ENCODE measurements at regions not wholly inside any gene's neighbourhood (a gene's known extent, or its start where the extent isn't known, plus 50 kb on each side); places are given as distances from the start of the nearest gene placed in this dataset.

DNA sequence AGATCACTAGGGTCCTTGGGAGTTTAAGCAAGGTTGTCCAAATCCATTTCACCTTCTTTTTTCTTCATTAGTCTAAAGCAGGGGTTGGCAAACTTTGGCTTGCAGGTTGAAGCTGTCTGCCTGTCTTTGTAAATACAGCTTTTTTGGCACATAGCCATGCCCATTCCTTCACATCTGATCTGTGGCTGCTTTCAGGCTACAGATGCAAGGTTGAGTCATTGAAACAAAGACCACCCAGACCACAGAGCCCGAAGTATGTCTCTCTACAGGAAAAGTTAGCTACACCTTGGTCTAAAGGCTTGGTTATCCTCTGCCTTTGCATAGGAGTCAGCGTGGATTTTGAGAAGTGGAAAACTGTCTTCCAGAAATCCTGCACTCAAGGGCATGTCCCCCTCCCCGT is 238.1 kb upstream of the STS start:
- Histone ChIP-seq H3K9me3 (ENCODE audit: insufficient read depth, low read depth, low read length) (no peaks in the 10 kb centered on the region), H4K91ac (ENCODE audit: low read depth, low read length) (no peak overlapping the region), H3K4me2 (ENCODE audit: low read length) (no peak overlapping the region), H2AK5ac (ENCODE audit: low read length) (no peak overlapping the region), H3K4me3 (ENCODE audit: low read depth, low read length) (no peak overlapping the region), H3K18ac (ENCODE audit: low read length) (no peak overlapping the region), H3K79me2 (ENCODE audit: control insufficient read depth, insufficient read depth, low read length, poor library complexity) (no peaks in the 10 kb centered on the region), H2AFZ (ENCODE audit: insufficient read depth, low read length, poor library complexity) (no peak overlapping the region), H4K8ac (ENCODE audit: low read depth, low read length) (no peak overlapping the region), H3K27ac (ENCODE audit: low read depth, low read length) (no peak overlapping the region), H2BK12ac (ENCODE audit: low read length) (no peak overlapping the region), H3K4me1 (ENCODE audit: control insufficient read depth in 1 of 2, insufficient read depth in 2 of 2, low read length in 2 of 2) (peaks cover 0 to under 1% of the 10 kb centered on the region in 2 experiments), H3K14ac (ENCODE audit: low read length) (no peak overlapping the region), H4K12ac (ENCODE audit: low read depth, low read length) (no peak overlapping the region), H3K36me3 (ENCODE audit: control insufficient read depth in 1 of 2, insufficient read depth in 2 of 2, low read length in 2 of 2) (no peaks in the 10 kb centered on the region), H2BK120ac (ENCODE audit: insufficient read depth, low read length, poor library complexity) (no peak overlapping the region), H3K23ac (ENCODE audit: low read length) (no peak overlapping the region), H3K79me1 (ENCODE audit: low read length) (no peaks in the 10 kb centered on the region), H2BK5ac (ENCODE audit: low read depth, low read length, poor library complexity) (no peak overlapping the region), H3K4ac (ENCODE audit: low read depth, low read length) (no peak overlapping the region), H3K27me3 (ENCODE audit: insufficient read depth, low read length) (no peaks in the 10 kb centered on the region), H3K9ac (ENCODE audit: low read length) (no peak overlapping the region)
- no peak for DNase-seq
- no CpG with 5 or more reads among the region's 3 CpGs for WGBS (ENCODE audit: extremely low coverage, insufficient coverage, insufficient read length)

- no peak overlapping the region for H2BK120ac ChIP-seq (ENCODE audit: insufficient read depth, low read length, poor library complexity)
- H3K9me3 ChIP-seq (ENCODE audit: insufficient read depth, low read depth, low read length): no peaks in the 10 kb centered on the region
- H4K12ac ChIP-seq (ENCODE audit: low read depth, low read length): no peak overlapping the region
- H3K14ac ChIP-seq (ENCODE audit: low read length): no peak overlapping the region
- no peak overlapping the region for H2BK12ac ChIP-seq (ENCODE audit: low read length)
- H3K4ac ChIP-seq (ENCODE audit: low read depth, low read length): no peak overlapping the region
- no peak overlapping the region for H2AK5ac ChIP-seq (ENCODE audit: low read length)
- no peak overlapping the region for H4K91ac ChIP-seq (ENCODE audit: low read depth, low read length)
- no peaks in the 10 kb centered on the region for H3K27me3 ChIP-seq (ENCODE audit: insufficient read depth, low read length)
- H2BK5ac ChIP-seq (ENCODE audit: low read depth, low read length, poor library complexity): no peak overlapping the region
- no peak overlapping the region for H2AFZ ChIP-seq (ENCODE audit: insufficient read depth, low read length, poor library complexity)
- no peak overlapping the region for H3K18ac ChIP-seq (ENCODE audit: low read length)
- no peak overlapping the region for H3K9ac ChIP-seq (ENCODE audit: low read length)
- H3K23ac ChIP-seq (ENCODE audit: low read length): no peak overlapping the region
- no peaks in the 10 kb centered on the region for H3K36me3 ChIP-seq (ENCODE audit: control insufficient read depth in 1 of 2, insufficient read depth in 2 of 2, low read length in 2 of 2)
- no peaks in the 10 kb centered on the region for H3K79me2 ChIP-seq (ENCODE audit: control insufficient read depth, insufficient read depth, low read length, poor library complexity)
- peaks cover 3% of the 10 kb centered on the region in 2 experiments for H3K4me1 ChIP-seq (ENCODE audit: control insufficient read depth in 1 of 2, insufficient read depth in 2 of 2, low read length in 2 of 2)
- H3K4me2 ChIP-seq (ENCODE audit: low read length): no peak overlapping the region
- no peak overlapping the region for H4K8ac ChIP-seq (ENCODE audit: low read depth, low read length)
- H3K27ac ChIP-seq (ENCODE audit: low read depth, low read length): no peak overlapping the region
- H3K4me3 ChIP-seq (ENCODE audit: low read depth, low read length): no peak overlapping the region
- WGBS (ENCODE audit: extremely low coverage, insufficient coverage, insufficient read length): no CpG with 5 or more reads among the region's 1 CpG
- no peak for DNase-seq
- H3K79me1 ChIP-seq (ENCODE audit: low read length): peaks cover 2% of the 10 kb centered on the region
These were observed 240.9 kb upstream of the STS start for GRCh38 chrX:6906608-6907007.

GRCh38 chrX:6904156-6904555 is 243.4 kb upstream of the STS start:
- peaks cover 3% of the 10 kb centered on the region in 2 experiments for H3K4me1 ChIP-seq (ENCODE audit: control insufficient read depth in 1 of 2, insufficient read depth in 2 of 2, low read length in 2 of 2)
- H3K27me3 ChIP-seq (ENCODE audit: insufficient read depth, low read length): no peaks in the 10 kb centered on the region
- no CpG with 5 or more reads among the region's 5 CpGs for WGBS (ENCODE audit: extremely low coverage, insufficient coverage, insufficient read length)
- no peaks in the 10 kb centered on the region for H3K9me3 ChIP-seq (ENCODE audit: insufficient read depth, low read depth, low read length)
- H3K4ac ChIP-seq (ENCODE audit: low read depth, low read length): no peak overlapping the region
- H3K4me3 ChIP-seq (ENCODE audit: low read depth, low read length): no peak overlapping the region
- no peak overlapping the region for H2AFZ ChIP-seq (ENCODE audit: insufficient read depth, low read length, poor library complexity)
- H3K79me2 ChIP-seq (ENCODE audit: control insufficient read depth, insufficient read depth, low read length, poor library complexity): no peaks in the 10 kb centered on the region
- H3K79me1 ChIP-seq (ENCODE audit: low read length): peaks cover 2% of the 10 kb centered on the region
- H3K36me3 ChIP-seq (ENCODE audit: control insufficient read depth in 1 of 2, insufficient read depth in 2 of 2, low read length in 2 of 2): no peaks in the 10 kb centered on the region
- no peak overlapping the region for H3K9ac ChIP-seq (ENCODE audit: low read length)
- H2BK12ac ChIP-seq (ENCODE audit: low read length): peak overlapping the region; percentile 50
- no peak overlapping the region for H4K8ac ChIP-seq (ENCODE audit: low read depth, low read length)
- no peak overlapping the region for H3K18ac ChIP-seq (ENCODE audit: low read length)
- H3K27ac ChIP-seq (ENCODE audit: low read depth, low read length): no peak overlapping the region
- H3K4me2 ChIP-seq (ENCODE audit: low read length): no peak overlapping the region
- H3K23ac ChIP-seq (ENCODE audit: low read length): no peak overlapping the region
- no peak for DNase-seq
- no peak overlapping the region for H4K12ac ChIP-seq (ENCODE audit: low read depth, low read length)
- no peak overlapping the region for H3K14ac ChIP-seq (ENCODE audit: low read length)
- H2BK5ac ChIP-seq (ENCODE audit: low read depth, low read length, poor library complexity): no peak overlapping the region
- no peak overlapping the region for H2BK120ac ChIP-seq (ENCODE audit: insufficient read depth, low read length, poor library complexity)
- H4K91ac ChIP-seq (ENCODE audit: low read depth, low read length): peak overlapping the region; percentile 14
- H2AK5ac ChIP-seq (ENCODE audit: low read length): peak overlapping the region; percentile 35

DNA sequence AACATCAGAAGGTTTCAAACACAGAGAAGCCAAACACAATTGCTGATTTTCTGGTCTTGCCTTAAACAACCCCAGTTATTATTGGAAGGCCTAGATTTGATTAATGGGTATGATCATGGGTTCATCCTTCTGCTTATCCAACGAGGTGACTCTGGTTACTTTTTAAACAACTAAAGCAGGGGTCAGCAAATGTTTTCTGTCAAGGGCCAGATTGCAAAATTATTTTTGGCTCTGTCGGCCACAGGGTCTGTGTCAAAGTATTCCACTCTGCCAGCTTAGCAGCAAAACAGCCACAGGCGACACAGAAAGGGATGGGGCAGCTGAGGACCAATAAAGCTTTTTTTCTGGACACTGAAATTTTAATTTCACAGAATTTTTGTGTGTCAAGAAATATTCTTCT is 249.1 kb upstream of the STS start:
- no peak overlapping the region for H2BK5ac ChIP-seq (ENCODE audit: low read depth, low read length, poor library complexity)
- no CpG with 5 or more reads among the region's 3 CpGs for WGBS (ENCODE audit: extremely low coverage, insufficient coverage, insufficient read length)
- no peak overlapping the region for H4K8ac ChIP-seq (ENCODE audit: low read depth, low read length)
- peaks cover 2% of the 10 kb centered on the region for H3K79me1 ChIP-seq (ENCODE audit: low read length)
- H3K9ac ChIP-seq (ENCODE audit: low read length): no peak overlapping the region
- no peak overlapping the region for H3K27ac ChIP-seq (ENCODE audit: low read depth, low read length)
- no peak overlapping the region for H3K4me3 ChIP-seq (ENCODE audit: low read depth, low read length)
- no peak overlapping the region for H2AFZ ChIP-seq (ENCODE audit: insufficient read depth, low read length, poor library complexity)
- H2AK5ac ChIP-seq (ENCODE audit: low read length): no peak overlapping the region
- no peak overlapping the region for H4K12ac ChIP-seq (ENCODE audit: low read depth, low read length)
- no peak overlapping the region for H4K91ac ChIP-seq (ENCODE audit: low read depth, low read length)
- no peaks in the 10 kb centered on the region for H3K27me3 ChIP-seq (ENCODE audit: insufficient read depth, low read length)
- H3K23ac ChIP-seq (ENCODE audit: low read length): no peak overlapping the region
- peaks cover 0 to 3% of the 10 kb centered on the region in 2 experiments for H3K4me1 ChIP-seq (ENCODE audit: control insufficient read depth in 1 of 2, insufficient read depth in 2 of 2, low read length in 2 of 2)
- no peak overlapping the region for H2BK12ac ChIP-seq (ENCODE audit: low read length)
- H3K14ac ChIP-seq (ENCODE audit: low read length): no peak overlapping the region
- no peaks in the 10 kb centered on the region for H3K9me3 ChIP-seq (ENCODE audit: insufficient read depth, low read depth, low read length)
- H3K36me3 ChIP-seq (ENCODE audit: control insufficient read depth in 1 of 2, insufficient read depth in 2 of 2, low read length in 2 of 2): no peaks in the 10 kb centered on the region
- no peak for DNase-seq
- no peak overlapping the region for H3K4me2 ChIP-seq (ENCODE audit: low read length)
- H3K18ac ChIP-seq (ENCODE audit: low read length): no peak overlapping the region
- no peak overlapping the region for H2BK120ac ChIP-seq (ENCODE audit: insufficient read depth, low read length, poor library complexity)
- H3K4ac ChIP-seq (ENCODE audit: low read depth, low read length): no peak overlapping the region
- no peaks in the 10 kb centered on the region for H3K79me2 ChIP-seq (ENCODE audit: control insufficient read depth, insufficient read depth, low read length, poor library complexity)
